Spinal cord (tissue), 9 donors: ENCODE measurements at regions not wholly inside any gene's neighbourhood (a gene's known extent, or its start where the extent isn't known, plus 50 kb on each side); places are given as distances from the start of the nearest gene placed in this dataset.

Experiments
- DNase-seq, 6 donors: peaks; one replicate each; pipeline versions ENCODE4 v3.0.0 to v3.0.0-alpha.2; 2013 to 2015; ENCODE audit warnings: low spot score in 6 of 6, low read depth in 4 of 6
- H3K27ac ChIP-seq: one replicate; pipeline ENCODE4 v1.5.1; 2013; ENCODE audit warnings: low read depth, low read length, control low read depth
- H3K27me3 ChIP-seq: one replicate; pipeline ENCODE4 v1.6.1; 2013; ENCODE audit warnings: low read length; ENCODE audit not compliant: control insufficient read depth, insufficient read depth
- H3K36me3 ChIP-seq: one replicate; pipeline ENCODE4 v1.6.1; 2013; ENCODE audit warnings: low read length; ENCODE audit not compliant: control insufficient read depth, insufficient read depth
- H3K4me1 ChIP-seq: one replicate; pipeline ENCODE4 v1.6.1; 2013; ENCODE audit warnings: low read length; ENCODE audit not compliant: control insufficient read depth, insufficient read depth
- H3K4me3 ChIP-seq: one replicate; pipeline ENCODE4 v1.5.1; 2013; ENCODE audit warnings: low read depth, low read length, control low read depth
- H3K9me3 ChIP-seq: one replicate; pipeline ENCODE4 v1.6.1; 2013; ENCODE audit warnings: low read length; ENCODE audit not compliant: control insufficient read depth, insufficient read depth
- WGBS: methylation state at CpG from one replicate; pipeline ENCODE4 v1.1.5; 2013; ENCODE audit warnings: missing lambda C conversion rate; ENCODE audit not compliant: insufficient coverage; 5-methylcytosine and 5-hydroxymethylcytosine counted together
- donor health status: healthy.

GRCh38 chr10:123379156-123379555, 225.0 kb downstream of the BUB3 start:
- Histone ChIP-seq H3K27me3 (peaks cover 4% of the 10 kb centered on the region), H3K9me3 (no peaks in the 10 kb centered on the region), H3K36me3 (no peaks in the 10 kb centered on the region), H3K4me1 (no peaks in the 10 kb centered on the region), H3K4me3 (no peak overlapping the region), H3K27ac (no peak overlapping the region)
- 62% methylated on average over 5 of the region's 5 CpGs for WGBS
- DNase-seq = no peak

- Histone ChIP-seq H3K4me3 (no peak overlapping the region), H3K9me3 (no peaks in the 10 kb centered on the region), H3K4me1 (no peaks in the 10 kb centered on the region), H3K27ac (no peak overlapping the region), H3K27me3 (peaks cover 4% of the 10 kb centered on the region), H3K36me3 (no peaks in the 10 kb centered on the region)
- peak in 4 of 6 donors; percentile 28 to 92 (median 56) for DNase-seq
- WGBS = 80% methylated on average over 5 of the region's 7 CpGs
Measured at GRCh38 chr10:123380491-123381085, 226.4 kb downstream of the BUB3 start.

- WGBS = 48% methylated on average over 3 of the region's 5 CpGs
- Histone ChIP-seq H3K4me3 (no peak overlapping the region), H3K9me3 (no peaks in the 10 kb centered on the region), H3K4me1 (no peaks in the 10 kb centered on the region), H3K27ac (no peak overlapping the region), H3K27me3 (peaks cover 2% of the 10 kb centered on the region), H3K36me3 (no peaks in the 10 kb centered on the region)
- DNase-seq = no peak
Measured at GRCh38 chr10:123381224-123381623, 227.0 kb downstream of the BUB3 start.

- Histone ChIP-seq H3K27me3 (peaks cover 2% of the 10 kb centered on the region), H3K4me1 (no peaks in the 10 kb centered on the region), H3K9me3 (no peaks in the 10 kb centered on the region), H3K27ac (no peak overlapping the region), H3K4me3 (no peak overlapping the region), H3K36me3 (no peaks in the 10 kb centered on the region)
- no peak for DNase-seq
- WGBS = 100% methylated on average over 1 of the region's 4 CpGs
Measured at GRCh38 chr10:123382491-123382890, 228.3 kb downstream of the BUB3 start.

- Histone ChIP-seq H3K36me3 (no peaks in the 10 kb centered on the region), H3K9me3 (no peaks in the 10 kb centered on the region), H3K27me3 (no peaks in the 10 kb centered on the region), H3K4me1 (no peaks in the 10 kb centered on the region), H3K4me3 (no peak overlapping the region), H3K27ac (no peak overlapping the region)
- DNase-seq = no peak
- 100% methylated on average over 1 of the region's 2 CpGs for WGBS
Measured at GRCh38 chr10:123385508-123386080, 231.4 kb downstream of the BUB3 start.

- H3K4me3 ChIP-seq = no peak overlapping the region
- no peaks in the 10 kb centered on the region for H3K27me3 ChIP-seq
- H3K27ac ChIP-seq = no peak overlapping the region
- H3K36me3 ChIP-seq = no peaks in the 10 kb centered on the region
- no peaks in the 10 kb centered on the region for H3K9me3 ChIP-seq
- 100% methylated on average over 1 of the region's 2 CpGs for WGBS
- no peaks in the 10 kb centered on the region for H3K4me1 ChIP-seq
- no peak for DNase-seq
Measured at GRCh38 chr10:123389520-123389919, 235.3 kb downstream of the BUB3 start.

GRCh38 chr10:123390332-123390731, 236.1 kb downstream of the BUB3 start:
- H3K4me1 ChIP-seq = no peaks in the 10 kb centered on the region
- no peaks in the 10 kb centered on the region for H3K36me3 ChIP-seq
- no peak overlapping the region for H3K4me3 ChIP-seq
- no peak for DNase-seq
- H3K27ac ChIP-seq = no peak overlapping the region
- H3K27me3 ChIP-seq = no peaks in the 10 kb centered on the region
- no peaks in the 10 kb centered on the region for H3K9me3 ChIP-seq
- 89% methylated on average over 2 of the region's 4 CpGs for WGBS

- Histone ChIP-seq H3K27me3 (no peaks in the 10 kb centered on the region), H3K27ac (no peak overlapping the region), H3K36me3 (no peaks in the 10 kb centered on the region), H3K4me3 (no peak overlapping the region), H3K4me1 (no peaks in the 10 kb centered on the region), H3K9me3 (no peaks in the 10 kb centered on the region)
- no peak for DNase-seq
- WGBS = 88% methylated on average over 8 of the region's 9 CpGs
Measured at GRCh38 chr10:123390874-123391273, 236.7 kb downstream of the BUB3 start.

- no peaks in the 10 kb centered on the region for H3K36me3 ChIP-seq
- 85% methylated on average over 9 of the region's 15 CpGs for WGBS
- no peak overlapping the region for H3K27ac ChIP-seq
- H3K27me3 ChIP-seq = no peaks in the 10 kb centered on the region
- no peaks in the 10 kb centered on the region for H3K9me3 ChIP-seq
- H3K4me3 ChIP-seq = no peak overlapping the region
- DNase-seq = no peak
- H3K4me1 ChIP-seq = no peaks in the 10 kb centered on the region
Measured at GRCh38 chr10:123391275-123392028, 237.2 kb downstream of the BUB3 start.
